ENCODE measurements at regions not wholly inside any gene's neighbourhood (a gene's known extent, or its start where the extent isn't known, plus 50 kb on each side); places are given as distances from the start of the nearest gene placed in this dataset.

DNA sequence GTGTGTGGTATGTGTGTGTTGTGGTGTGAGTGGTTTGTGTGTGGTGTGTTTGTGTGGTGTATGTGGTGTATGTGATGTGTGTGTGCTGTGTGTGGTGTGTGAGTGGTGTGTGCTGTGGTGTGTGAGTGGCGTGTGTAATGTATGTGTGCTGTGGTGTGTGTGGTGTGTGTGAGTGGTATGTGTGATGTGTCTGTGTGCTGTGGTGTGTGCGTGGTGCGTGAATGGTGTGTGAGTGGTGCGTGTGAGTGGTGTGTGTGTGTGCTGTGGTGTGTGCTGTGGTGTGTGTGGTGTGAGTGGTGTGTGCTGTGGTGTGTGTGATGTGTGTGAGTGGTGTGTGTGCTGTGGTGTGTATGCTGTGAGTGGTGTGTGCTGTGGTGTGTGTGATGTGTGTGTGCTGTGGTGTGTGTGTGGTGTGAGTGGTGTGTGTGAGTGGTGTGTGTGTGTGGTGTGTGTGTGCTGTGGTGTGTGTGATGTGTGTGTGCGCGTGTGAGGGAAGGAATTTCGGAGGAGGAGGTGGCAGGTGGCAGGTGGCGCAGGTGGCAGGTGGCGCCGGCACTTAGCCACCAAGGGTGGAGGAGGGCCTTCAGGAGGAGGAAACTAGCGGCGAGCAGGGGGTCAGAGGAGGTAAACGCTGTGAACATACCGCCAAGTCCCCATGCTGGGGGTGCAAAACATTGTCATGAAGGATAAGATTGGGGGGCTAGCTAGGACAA is 191.8 kb downstream of the MELK start:
- DNase-seq (ENCODE audit: low spot score), result no peak

DNA sequence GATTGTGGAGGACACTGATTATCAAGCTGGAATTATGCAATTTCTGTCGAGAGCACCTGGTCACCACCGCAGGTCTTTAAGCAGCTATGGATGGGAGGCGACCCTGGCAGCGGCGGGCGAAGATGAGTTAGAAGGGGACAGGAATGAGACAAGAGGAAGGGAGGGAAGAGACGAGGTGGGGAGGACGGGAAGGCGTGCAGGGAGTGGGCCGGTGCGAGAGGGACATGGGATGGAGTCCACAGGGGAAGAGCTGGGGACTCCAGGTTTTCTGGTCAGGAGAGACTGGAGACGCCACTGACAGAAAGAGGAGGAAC is 192.3 kb downstream of the MELK start:
- no peak for DNase-seq (ENCODE audit: low spot score)

DNA sequence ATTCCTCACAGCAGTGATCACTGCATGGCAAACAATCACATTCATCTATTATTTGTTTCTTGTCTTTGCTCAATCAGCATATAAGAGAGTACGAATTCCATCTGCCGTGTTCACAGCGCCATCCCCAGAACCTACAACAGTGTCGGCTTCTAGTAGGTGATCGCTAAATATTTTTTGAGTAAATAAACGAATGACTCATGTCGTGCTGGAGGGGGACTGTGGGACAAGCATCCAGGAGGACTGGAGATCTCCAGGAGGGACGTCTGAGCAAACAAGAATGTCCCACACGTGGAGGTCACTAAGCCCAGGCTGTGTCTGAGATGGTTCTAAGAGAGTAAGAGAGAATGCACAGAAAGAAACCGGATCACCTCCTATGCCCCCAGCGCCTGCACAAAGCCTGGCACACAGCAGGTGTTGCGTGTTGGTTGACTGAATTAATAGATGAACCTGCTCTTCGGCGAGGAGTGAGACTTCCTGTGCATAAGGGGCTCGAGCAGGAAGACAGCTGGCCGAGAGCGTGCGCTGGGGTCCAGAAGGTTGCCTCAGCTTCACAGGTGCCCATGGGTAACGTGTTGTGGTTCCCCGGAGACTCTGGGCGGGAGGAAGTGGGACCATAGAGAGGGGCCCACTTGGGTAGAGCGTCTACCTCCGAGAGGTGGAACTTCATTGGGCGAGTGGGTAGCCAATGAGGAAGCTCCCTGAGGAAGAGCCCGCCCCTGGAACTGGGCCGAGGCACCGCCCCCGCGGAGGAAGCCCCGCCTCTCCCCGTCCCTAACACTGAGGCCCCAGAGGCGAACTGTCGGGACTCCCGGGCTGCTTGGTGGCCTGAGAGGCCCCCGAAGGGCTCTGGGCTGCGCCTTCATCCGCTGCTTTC is 193.0 kb downstream of the MELK start:
- peak; percentile 95 for DNase-seq (ENCODE audit: low spot score)

DNA sequence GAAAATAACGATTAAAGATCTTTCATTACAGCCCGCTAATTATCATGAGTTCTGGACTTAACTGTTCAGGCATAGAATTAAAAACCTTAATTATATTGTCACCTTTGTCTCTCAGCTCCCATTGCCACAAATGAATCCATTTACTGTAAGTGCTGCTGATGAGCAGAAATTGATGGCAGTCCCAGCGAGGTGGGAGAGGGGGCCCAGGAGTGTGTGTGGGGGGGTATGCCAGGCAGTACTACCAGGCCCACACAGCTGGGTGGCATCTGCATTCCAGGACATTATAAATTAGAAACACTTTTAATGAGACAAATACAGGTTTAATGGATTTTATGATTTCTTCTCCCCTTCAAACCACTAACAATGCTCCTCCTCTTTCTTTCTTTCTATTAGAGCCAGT is 196.0 kb downstream of the MELK start:
- no peak for DNase-seq (ENCODE audit: low spot score)

DNA sequence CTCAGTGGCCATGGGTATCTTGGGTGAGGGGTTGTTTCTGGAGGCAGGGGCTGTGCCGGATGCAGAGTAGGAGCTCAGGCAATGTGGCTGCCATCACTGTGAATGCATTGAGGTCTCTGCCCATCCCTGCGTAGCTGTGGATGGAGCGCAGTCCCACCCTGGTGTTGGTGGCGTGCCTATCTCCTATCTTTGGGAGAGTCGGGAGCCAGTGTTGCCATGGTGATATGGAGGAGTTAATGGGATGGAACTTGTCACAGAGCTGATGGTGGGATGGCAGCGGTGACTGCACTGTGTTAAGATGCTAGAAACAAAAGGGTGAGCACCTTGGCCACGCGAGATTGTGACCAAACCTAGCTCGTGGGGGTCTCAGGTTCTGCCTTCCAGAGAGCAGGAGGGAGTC is 197.3 kb downstream of the MELK start:
- no peak for DNase-seq (ENCODE audit: low spot score)

DNA sequence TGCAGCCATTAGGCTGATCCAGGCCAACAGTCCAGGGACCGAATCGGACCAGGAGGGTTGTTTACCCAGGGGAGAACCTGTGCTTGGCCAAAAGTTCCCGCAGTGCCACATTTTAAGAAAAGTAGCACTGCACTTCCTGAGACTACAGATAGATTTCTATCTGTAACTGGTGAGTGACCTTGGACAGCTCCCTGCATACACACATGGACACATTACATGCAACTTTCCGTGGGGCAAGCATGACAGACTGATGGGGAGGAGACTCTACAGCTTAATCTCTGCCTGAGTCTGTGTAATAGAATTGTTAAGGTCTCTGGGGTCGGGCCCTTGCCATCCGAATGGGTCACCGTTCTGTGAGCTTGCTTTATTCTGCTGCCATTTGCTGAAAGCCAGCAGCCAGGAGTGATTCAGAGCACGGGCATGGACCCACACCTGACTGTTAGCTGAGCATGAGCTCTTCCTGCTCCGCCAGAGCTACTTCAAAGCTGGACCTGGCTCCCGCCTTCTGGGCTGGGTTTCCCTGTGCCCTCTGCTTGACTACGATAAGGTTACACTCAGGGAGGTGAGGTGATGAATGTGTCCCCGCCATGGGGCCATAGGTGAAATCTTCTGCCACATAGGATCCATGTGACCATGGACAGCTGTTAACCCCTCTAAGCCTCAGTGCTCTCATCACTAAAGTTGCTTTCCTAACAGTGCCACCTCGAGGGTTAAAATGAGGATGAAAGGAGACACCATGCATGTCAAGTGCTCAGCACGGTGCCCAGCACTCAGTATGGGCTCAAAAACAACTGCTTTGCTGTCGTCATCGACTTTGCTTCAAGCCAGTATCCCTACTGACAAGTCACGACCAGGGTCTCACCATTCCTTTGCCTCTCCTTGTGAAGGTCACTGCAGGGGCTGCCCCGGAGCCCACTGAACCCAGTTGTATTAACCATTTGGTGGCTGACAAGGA is 200.0 kb downstream of the MELK start:
- DNase-seq (ENCODE audit: low spot score), result no peak

DNA sequence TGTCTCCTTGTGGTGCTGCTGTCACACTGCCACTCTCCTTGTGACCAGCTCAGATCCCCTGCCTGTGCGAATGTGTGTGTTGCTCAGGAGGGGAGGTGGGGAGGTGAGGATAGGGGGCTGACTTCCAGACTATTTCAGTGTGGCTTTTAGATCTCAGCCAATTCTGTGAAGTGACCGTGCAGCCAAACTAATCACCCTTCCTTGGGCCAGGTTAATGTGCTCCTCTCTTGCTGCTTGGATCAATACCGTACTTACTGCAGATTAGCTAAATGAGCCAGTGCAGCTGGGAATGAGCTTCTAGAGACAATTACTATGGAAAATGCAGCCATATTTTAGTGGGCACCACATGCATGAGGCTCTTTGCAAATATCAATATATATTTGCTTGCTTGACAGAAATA is 206.0 kb downstream of the MELK start:
- DNase-seq (ENCODE audit: low spot score), result no peak

DNA sequence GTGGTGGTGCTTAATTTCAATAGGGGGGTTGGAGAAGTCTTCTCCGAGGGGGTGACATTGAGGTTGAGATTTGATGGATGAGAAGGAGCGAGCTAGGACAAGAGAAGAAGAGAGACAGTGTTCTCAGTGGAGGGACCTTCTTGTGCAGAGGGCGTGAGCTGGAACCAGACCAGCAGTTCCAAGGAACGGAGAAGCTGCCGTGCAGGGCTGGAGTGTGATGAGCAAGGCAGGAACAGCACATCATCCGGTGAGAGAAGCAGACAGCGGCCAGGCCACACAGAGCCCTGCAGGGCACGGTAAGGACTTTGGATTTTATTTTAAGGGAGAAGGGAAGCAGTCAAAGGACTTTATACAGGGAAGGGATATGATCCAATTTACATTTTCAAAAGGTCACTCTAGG is 206.9 kb downstream of the MELK start:
- DNase-seq (ENCODE audit: low spot score), result no peak

DNA sequence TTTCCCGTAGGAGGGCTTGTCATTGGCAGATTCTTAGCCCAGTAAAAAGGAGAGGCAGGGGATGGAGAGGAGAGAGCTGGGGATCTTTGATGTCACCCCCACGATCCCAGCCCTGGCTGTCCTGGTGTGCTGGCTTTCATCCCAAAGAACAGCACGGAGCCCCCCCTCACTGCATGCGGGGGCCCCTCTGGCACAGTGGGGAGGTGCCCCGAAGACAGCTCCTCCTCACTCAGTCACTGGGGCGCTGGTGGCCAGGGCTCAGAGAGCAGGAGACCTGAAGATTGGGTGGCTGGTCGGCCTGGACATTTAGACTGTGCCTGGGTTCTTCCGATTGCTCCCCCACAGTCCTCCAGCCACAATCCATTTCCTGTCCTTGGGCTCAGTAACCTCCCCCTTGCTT is 207.5 kb downstream of the MELK start:
- DNase-seq (ENCODE audit: low spot score), result no peak

DNA sequence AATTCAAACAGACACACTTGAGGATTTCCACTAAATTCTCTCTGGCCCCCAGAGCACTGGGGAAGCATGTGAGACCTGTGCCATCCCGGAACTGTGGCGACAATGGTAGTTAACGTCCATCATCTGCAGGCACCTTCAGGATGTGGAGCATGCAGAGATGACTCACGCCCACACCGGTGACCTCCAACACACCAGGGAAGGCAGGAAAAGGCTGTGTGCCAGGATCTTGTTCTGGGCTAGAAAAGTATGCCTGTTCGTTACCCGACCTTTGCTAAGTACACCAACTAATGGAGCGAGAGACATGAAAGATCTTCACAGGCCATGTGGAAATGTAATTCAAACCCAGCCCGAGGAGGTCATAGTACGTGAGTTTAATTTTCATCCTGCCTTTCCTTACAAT is 208.8 kb downstream of the MELK start:
- no peak for DNase-seq (ENCODE audit: low spot score)

Data from CD4-positive, alpha-beta T cell treated with Interleukin-15 for 4 hours (primary cell).